LNCaP clone FGC (cell line): ENCODE measurements at regions not wholly inside any gene's neighbourhood (a gene's known extent, or its start where the extent isn't known, plus 50 kb on each side); places are given as distances from the start of the nearest gene placed in this dataset.

ENCODE experiments used
- DNase-seq: peaks from one replicate; pipeline ENCODE4 v3.0.0-alpha.2; 2011; ENCODE audit warnings: low read depth
- H3K4me3 ChIP-seq: 2 replicates; pipeline ENCODE4 v1.5.1; 2011; ENCODE audit warnings: mild to moderate bottlenecking, low read depth, low read length, control low read depth
- CTCF ChIP-seq: IDR thresholded peaks from 2 replicates; pipeline ENCODE4 v1.5.1; 2012; ENCODE audit warnings: mild to moderate bottlenecking; ENCODE audit not compliant: control insufficient read depth, insufficient read depth; ENCODE audit errors: extremely low read depth

- no peak for TF ChIP-seq CTCF
- no peak for DNase-seq
- H3K4me3 ChIP-seq: no peak overlapping the region
Measured at GRCh38 chr1:116230712-116231111, 119.5 kb downstream of the MAB21L3 start.

- no peak overlapping the region for H3K4me3 ChIP-seq
- no peak for TF ChIP-seq CTCF
- DNase-seq: no peak
Measured at GRCh38 chr1:116231752-116232151, 120.6 kb downstream of the MAB21L3 start.

- TF ChIP-seq CTCF: no peak
- DNase-seq: no peak
- H3K4me3 ChIP-seq: no peak overlapping the region
Measured at GRCh38 chr1:116232989-116233514, 121.9 kb downstream of the MAB21L3 start.

- DNase-seq: no peak
- no peak overlapping the region for H3K4me3 ChIP-seq
- TF ChIP-seq CTCF: no peak
Measured at GRCh38 chr1:116234429-116234828, 123.2 kb downstream of the MAB21L3 start.

GRCh38 chr1:116239916-116240315, 128.7 kb downstream of the MAB21L3 start:
- H3K4me3 ChIP-seq: no peak overlapping the region
- DNase-seq: no peak
- TF ChIP-seq CTCF: no peak

GRCh38 chr1:116242741-116243140, 130.3 kb upstream of the ATP1A1 start:
- peak; percentile 91 for DNase-seq
- H3K4me3 ChIP-seq: no peak overlapping the region
- 0 out of 2 replicates have a peak, but pooled peaks have one; percentile 1 for TF ChIP-seq CTCF

- no peak overlapping the region for H3K4me3 ChIP-seq
- DNase-seq: no peak
- no peak for TF ChIP-seq CTCF
Measured at GRCh38 chr1:116243333-116244054, 129.6 kb upstream of the ATP1A1 start.
